ENCODE measurements at regions not wholly inside any gene's neighbourhood (a gene's known extent, or its start where the extent isn't known, plus 50 kb on each side); places are given as distances from the start of the nearest gene placed in this dataset.

DNA sequence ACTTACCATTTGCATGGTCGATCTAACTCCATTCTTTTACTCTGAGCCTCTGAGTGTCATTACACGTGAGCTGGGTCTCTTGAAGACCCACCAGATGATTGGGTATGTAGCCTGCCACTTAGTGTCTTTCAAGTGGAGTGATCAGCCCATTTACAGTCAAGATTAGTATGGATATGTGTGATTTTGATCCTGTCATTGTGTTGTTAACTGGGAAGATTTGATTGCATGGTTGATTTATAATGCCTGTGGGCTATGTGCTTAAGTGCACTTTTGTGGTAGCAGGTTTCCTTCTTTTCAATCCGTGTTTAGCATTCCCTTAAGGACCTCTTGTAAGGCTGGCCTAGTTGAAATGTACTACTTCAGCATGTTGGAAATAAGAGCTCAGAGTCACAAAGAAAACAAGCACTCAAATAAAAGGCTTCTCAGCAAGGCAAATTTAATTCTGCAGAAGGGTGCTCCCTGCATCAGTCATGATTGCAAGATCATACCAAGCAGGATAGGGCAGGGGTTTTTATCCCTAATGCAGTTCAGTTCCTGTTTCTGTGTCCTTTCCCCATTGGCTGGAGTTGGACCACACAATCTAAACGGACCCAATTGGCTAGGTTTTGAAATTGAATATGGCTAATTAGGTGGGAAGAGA, 230.7 kb upstream of the SYT4 start:
- no peak for DNase-seq
- Histone ChIP-seq H3K27ac (ENCODE audit: low read depth, low read length) (no peak overlapping the region), H3K36me3 (ENCODE audit: control insufficient read depth, insufficient read depth, low read length) (no peaks in the 10 kb centered on the region), H3K4me3 (ENCODE audit: low read length) (no peak overlapping the region), H3K4me1 (ENCODE audit: control insufficient read depth, insufficient read depth, low read length) (no peaks in the 10 kb centered on the region), H3K9me3 (ENCODE audit: control insufficient read depth, low read length) (peaks cover 31% of the 10 kb centered on the region), H3K27me3 (ENCODE audit: control insufficient read depth, insufficient read depth, low read length, poor library complexity, severe bottlenecking) (no peaks in the 10 kb centered on the region), H3K9ac (ENCODE audit: extremely low read depth, low read length, poor library complexity, severe bottlenecking) (no peak overlapping the region)
- Mint-ChIP-seq H3K27ac (no peak overlapping the region), H3K4me3 (no peak overlapping the region), H3K9me3 (peaks cover 45% of the 10 kb centered on the region), H3K4me1 (no peaks in the 10 kb centered on the region), H3K36me3 (ENCODE audit: low read depth) (no peaks in the 10 kb centered on the region), H3K27me3 (ENCODE audit: insufficient read depth) (no peaks in the 10 kb centered on the region)
- WGBS, 2 experiments (ENCODE audit: insufficient coverage in 1 of 2, insufficient read length in 1 of 2) = 79 to 86% methylated on average over 1 to 4 of the region's 4 CpGs
- TF ChIP-seq, protein P1, sequence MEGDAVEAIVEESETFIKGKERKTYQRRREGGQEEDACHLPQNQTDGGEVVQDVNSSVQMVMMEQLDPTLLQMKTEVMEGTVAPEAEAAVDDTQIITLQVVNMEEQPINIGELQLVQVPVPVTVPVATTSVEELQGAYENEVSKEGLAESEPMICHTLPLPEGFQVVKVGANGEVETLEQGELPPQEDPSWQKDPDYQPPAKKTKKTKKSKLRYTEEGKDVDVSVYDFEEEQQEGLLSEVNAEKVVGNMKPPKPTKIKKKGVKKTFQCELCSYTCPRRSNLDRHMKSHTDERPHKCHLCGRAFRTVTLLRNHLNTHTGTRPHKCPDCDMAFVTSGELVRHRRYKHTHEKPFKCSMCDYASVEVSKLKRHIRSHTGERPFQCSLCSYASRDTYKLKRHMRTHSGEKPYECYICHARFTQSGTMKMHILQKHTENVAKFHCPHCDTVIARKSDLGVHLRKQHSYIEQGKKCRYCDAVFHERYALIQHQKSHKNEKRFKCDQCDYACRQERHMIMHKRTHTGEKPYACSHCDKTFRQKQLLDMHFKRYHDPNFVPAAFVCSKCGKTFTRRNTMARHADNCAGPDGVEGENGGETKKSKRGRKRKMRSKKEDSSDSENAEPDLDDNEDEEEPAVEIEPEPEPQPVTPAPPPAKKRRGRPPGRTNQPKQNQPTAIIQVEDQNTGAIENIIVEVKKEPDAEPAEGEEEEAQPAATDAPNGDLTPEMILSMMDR (conservative IDR thresholded peaks at IDR 0.05) = no peak

DNA sequence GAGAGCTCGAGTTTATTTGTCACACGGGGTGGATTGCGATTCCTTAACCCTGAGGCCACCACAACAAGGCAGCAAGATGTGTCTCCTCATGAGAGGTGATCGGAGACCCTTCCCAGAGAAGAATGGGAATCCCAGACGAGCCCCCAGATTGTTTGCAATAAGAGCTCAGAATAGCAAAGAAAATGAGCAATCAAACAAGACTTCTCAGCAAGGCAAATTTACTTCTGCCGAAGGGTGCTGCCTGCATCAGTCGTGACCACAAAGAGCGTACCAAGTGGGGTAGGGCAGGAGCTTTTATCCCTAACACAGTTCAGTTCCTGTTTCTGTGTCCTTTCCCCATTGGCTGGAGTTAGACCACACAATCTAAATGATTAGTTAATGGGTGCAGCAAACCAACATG, 237.5 kb upstream of the SYT4 start:
- Mint-ChIP-seq H3K36me3 (ENCODE audit: low read depth) (no peaks in the 10 kb centered on the region), H3K9me3 (peaks cover 31% of the 10 kb centered on the region), H3K27ac (no peak overlapping the region), H3K4me3 (no peak overlapping the region), H3K27me3 (ENCODE audit: insufficient read depth) (no peaks in the 10 kb centered on the region), H3K4me1 (no peaks in the 10 kb centered on the region)
- no peak overlapping the region for H3K27ac ChIP-seq (ENCODE audit: low read depth, low read length)
- no peaks in the 10 kb centered on the region for H3K36me3 ChIP-seq (ENCODE audit: control insufficient read depth, insufficient read depth, low read length)
- no peak overlapping the region for H3K4me3 ChIP-seq (ENCODE audit: low read length)
- no peaks in the 10 kb centered on the region for H3K27me3 ChIP-seq (ENCODE audit: control insufficient read depth, insufficient read depth, low read length, poor library complexity, severe bottlenecking)
- H3K9ac ChIP-seq (ENCODE audit: extremely low read depth, low read length, poor library complexity, severe bottlenecking) = no peak overlapping the region
- WGBS, 2 experiments (ENCODE audit: insufficient coverage in 1 of 2, insufficient read length in 1 of 2) = 87 to 96% methylated on average over 4 to 8 of the region's 8 CpGs
- no peak for DNase-seq
- TF ChIP-seq, protein P1 (conservative IDR thresholded peaks at IDR 0.05) = no peak
- peaks cover 19% of the 10 kb centered on the region for H3K9me3 ChIP-seq (ENCODE audit: control insufficient read depth, low read length)
- no peaks in the 10 kb centered on the region for H3K4me1 ChIP-seq (ENCODE audit: control insufficient read depth, insufficient read depth, low read length)

DNA sequence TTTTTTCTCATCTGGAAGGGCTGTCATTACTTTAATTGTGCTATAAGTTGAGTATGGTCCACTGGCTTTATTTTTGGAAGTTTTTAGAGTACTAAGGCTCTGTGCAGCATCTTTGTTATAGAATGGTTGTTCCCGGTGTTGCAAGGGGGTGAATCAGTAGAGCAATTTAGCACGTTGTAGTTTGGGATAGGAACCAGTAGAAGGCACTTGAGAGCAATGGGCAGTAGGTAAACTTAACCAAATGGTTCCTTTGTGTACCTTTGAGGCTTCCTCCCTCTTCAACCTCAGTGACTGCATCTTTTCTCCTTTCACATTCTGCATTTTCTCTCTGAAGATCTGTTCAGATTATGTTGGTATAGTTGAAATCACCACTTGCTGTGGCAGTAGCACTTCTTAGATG, 238.2 kb upstream of the SYT4 start:
- H3K36me3 ChIP-seq (ENCODE audit: control insufficient read depth, insufficient read depth, low read length) = no peaks in the 10 kb centered on the region
- TF ChIP-seq, protein P1 (conservative IDR thresholded peaks at IDR 0.05) = peak; percentile 24
- H3K27me3 ChIP-seq (ENCODE audit: control insufficient read depth, insufficient read depth, low read length, poor library complexity, severe bottlenecking) = no peaks in the 10 kb centered on the region
- Mint-ChIP-seq H3K27me3 (ENCODE audit: insufficient read depth) (no peaks in the 10 kb centered on the region), H3K36me3 (ENCODE audit: low read depth) (no peaks in the 10 kb centered on the region), H3K4me1 (no peaks in the 10 kb centered on the region), H3K27ac (no peak overlapping the region), H3K9me3 (peaks cover 24% of the 10 kb centered on the region), H3K4me3 (no peak overlapping the region)
- no peak overlapping the region for H3K9ac ChIP-seq (ENCODE audit: extremely low read depth, low read length, poor library complexity, severe bottlenecking)
- H3K4me3 ChIP-seq (ENCODE audit: low read length) = no peak overlapping the region
- no peak overlapping the region for H3K27ac ChIP-seq (ENCODE audit: low read depth, low read length)
- no peak for DNase-seq
- H3K9me3 ChIP-seq (ENCODE audit: control insufficient read depth, low read length) = peaks cover 16% of the 10 kb centered on the region
- no peaks in the 10 kb centered on the region for H3K4me1 ChIP-seq (ENCODE audit: control insufficient read depth, insufficient read depth, low read length)
- WGBS, 2 experiments (ENCODE audit: insufficient coverage in 1 of 2, insufficient read length in 1 of 2) = 91 to 93% methylated on average over 2 of the region's 2 CpGs

Measured in endodermal cell (in vitro differentiated cells).